GM19043 (cell line): ENCODE measurements at regions not wholly inside any gene's neighbourhood (a gene's known extent, or its start where the extent isn't known, plus 50 kb on each side); places are given as distances from the start of the nearest gene placed in this dataset.
"Not testable (repeated sequence)": the region's sequence is repeated elsewhere in the genome, so short reads cannot be mapped to it uniquely, and the experiment has no call there.

Experiments
- ATAC-seq: cut with Tn5 transposase; IDR thresholded peaks from one replicate; pipeline ENCODE4 v1.9.1; 2021; ENCODE audit warnings: low read depth; ENCODE audit not compliant: unreplicated experiment

- no peak for ATAC-seq
Observed at GRCh38 chr2:7728388-7728787, 811.2 kb downstream of the RNF144A start.

- ATAC-seq = no peak
Observed at GRCh38 chr2:7730449-7730848, 813.2 kb downstream of the RNF144A start.

DNA sequence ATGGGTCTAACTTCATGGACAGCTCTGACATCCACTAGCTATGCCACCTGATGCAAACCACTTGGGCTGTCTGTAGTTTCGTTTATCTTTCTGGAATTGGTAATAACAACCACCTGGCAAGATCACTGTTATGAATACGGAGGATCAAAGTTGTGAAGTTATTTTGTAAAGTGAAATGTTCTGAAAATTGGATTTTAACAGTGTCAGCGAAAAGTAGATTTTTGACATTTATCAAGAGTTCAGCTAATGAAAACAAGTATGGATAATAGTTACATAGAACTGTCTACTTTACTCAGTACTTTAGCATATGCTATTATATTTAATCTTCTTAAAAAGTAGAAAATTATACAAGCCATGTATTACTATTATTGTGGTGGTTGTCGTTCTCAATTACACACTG lies 813.8 kb downstream of the RNF144A start:
- no peak for ATAC-seq

DNA sequence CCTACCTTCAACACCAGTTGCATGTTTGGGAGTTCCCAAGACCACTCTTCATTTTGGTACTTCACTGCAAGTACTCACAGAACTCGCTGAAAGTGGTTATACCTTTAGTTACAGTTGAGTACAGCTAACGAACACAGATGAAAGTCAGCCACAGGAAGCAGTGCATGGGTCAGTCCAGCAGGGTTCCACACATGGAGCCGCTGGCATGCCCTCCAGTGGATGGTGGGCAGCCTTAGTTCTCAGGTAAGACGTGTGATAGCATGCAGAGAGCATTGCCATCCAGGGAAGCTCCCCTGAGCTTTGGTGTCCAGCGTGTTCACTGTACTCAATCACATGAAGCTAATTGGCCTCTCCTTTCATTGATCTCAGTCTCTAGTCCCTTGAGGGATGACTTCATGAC lies 815.3 kb downstream of the RNF144A start:
- no peak for ATAC-seq

DNA sequence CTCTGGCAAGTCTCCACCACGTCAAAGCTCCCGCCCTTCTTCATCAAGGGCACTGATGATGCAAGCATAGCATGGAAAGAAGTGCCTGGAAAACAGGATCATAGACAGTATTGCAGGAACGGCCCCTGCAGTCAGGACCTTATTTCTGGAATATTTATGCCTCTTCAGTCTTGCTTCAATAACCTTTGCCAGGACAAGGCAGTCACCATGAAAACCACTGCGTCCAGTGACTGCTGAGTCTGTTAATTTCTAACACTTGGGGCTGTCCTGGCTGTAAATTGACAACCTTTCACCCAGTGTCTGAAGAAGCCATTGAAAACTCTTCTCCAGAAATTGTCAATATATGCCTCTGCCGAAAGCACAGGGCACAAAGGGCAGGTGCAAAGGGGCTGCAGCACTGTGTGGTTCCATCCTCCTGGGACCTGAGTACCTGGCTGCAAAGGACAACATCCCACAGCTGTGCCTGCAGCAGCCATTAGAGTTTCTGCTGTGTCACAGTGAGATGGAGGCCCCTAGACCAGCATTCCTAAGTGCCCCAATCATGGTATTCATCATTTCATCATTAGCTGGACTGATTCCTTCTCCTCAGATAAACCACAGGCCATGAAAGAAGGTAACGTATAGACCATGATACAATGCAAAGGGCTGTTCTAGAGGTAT lies 819.6 kb downstream of the RNF144A start:
- ATAC-seq = no peak

DNA sequence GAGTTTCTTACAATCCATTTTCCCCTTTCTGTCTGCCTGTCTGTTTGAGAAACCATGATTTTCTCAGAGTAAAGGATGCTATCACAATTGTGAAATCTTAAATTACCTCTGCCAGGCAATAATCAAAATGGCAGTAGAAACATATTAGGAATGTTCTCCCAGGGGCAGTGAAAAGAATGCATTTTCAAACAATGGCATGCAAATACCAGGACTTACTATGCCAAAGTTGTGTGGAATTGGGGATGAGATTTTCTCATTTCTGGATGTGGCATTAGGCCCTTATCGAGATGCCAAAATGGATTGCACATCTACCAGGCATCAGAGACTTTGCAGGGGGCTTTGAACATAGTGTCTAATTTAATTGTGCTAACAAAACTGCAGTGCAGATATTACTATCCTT lies 821.4 kb downstream of the RNF144A start:
- ATAC-seq = no peak

- no peak for ATAC-seq
Observed at GRCh38 chr2:7740114-7740513, 822.9 kb downstream of the RNF144A start.

- no peak for ATAC-seq
Observed at GRCh38 chr2:7742301-7742700, 825.1 kb downstream of the RNF144A start.

DNA sequence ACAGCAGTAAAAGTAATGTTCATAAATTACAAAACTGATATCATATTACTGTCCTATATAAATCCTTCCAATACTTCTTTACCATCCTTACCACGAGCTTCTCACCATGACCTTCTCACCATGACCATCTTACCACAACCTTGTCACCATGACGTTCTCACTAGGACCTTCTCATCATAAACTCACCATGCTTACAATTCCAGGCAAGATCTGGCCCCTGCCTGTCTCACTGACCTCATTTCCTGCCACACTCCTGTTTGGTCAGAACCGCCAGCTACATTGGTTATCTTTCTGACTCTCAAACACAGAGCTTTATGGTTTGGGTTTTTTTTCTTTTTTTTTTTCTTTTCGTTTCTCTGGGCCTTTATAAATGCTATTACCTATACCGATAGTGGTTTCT lies 827.6 kb downstream of the RNF144A start:
- ATAC-seq = no peak

GRCh38 chr2:7745369-7745768 lies 828.2 kb downstream of the RNF144A start:
- ATAC-seq = no peak

DNA sequence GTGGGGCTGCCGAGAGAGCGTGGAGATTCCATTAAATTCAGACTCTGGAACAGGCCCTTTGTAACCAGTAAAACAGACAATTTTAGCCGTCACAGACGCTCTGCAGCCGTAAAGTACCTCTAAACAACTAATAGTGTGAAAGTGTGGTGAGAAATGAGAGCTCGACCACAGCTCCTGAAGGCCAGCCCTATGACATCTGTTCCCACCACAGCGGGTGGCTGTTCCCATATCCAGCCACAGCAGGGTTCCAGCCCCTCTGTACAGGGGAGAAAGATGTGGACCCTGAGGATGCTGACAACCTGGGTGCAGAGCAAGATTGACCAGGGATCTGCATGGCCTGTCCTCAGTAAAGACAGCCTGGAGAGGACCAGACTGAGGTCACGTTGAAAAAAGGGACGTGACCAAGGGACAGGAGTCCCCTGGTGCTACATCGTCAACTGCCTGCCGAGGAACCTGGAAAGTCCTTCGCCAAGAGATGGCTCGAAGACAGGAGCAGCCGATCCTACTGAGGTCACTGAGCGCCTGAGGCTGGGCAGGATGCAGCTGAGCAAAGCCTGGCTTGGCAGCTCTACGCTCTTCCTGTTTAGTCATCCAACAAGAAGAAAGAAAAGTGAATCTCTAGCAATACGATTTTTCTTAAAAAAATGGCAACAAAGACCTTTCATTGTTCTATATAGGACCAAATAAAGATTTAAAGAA lies 831.7 kb downstream of the RNF144A start:
- no peak for ATAC-seq

GRCh38 chr2:7749895-7750559 lies 832.8 kb downstream of the RNF144A start:
- ATAC-seq = no peak

DNA sequence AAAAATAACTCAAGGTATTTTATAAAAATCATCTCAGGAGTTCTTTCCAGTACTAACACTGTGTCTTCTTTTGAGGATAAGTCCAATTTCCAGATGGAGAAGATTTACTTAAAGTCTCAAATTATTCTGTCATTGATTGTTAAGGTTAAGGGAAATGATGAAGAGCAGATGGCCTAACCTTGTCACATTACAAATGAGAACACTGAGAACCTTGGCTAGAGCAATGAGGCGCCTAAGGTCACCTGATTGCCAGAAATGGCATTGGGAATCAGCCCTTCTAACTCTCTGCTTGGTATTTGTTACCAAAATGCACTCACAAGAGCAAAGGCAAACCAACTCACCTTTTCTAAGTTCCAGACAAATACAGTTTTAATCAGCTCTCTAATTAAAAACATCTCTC lies 835.1 kb downstream of the RNF144A start:
- no peak for ATAC-seq

- no peak for ATAC-seq
Observed at GRCh38 chr2:7753777-7754176, 836.6 kb downstream of the RNF144A start.

- no peak for ATAC-seq
Observed at GRCh38 chr2:7755879-7756278, 838.7 kb downstream of the RNF144A start.

GRCh38 chr2:7758073-7758759 lies 841.0 kb downstream of the RNF144A start:
- ATAC-seq = no peak

GRCh38 chr2:7759898-7760297 lies 842.7 kb downstream of the RNF144A start:
- ATAC-seq = no peak

DNA sequence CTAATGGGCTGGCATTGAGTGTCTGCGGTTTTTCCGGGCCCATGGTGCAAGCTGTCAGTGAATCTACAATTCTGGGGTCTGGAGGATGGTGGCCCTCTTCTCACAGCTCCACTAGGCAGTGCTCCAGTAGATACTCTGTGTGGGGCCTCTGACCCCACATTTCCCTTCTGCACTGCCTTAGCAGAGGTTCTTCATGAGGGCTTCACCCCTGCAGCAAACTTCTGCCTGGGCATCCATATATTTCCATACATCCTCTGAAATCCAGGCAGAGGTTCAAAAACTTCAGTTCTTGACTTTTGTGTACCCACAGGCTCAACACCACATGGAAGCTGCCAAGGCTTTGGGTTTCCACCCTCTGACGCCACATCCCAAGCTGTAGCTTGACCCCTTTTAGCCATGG lies 846.2 kb downstream of the RNF144A start:
- not testable (repeated sequence) for ATAC-seq

DNA sequence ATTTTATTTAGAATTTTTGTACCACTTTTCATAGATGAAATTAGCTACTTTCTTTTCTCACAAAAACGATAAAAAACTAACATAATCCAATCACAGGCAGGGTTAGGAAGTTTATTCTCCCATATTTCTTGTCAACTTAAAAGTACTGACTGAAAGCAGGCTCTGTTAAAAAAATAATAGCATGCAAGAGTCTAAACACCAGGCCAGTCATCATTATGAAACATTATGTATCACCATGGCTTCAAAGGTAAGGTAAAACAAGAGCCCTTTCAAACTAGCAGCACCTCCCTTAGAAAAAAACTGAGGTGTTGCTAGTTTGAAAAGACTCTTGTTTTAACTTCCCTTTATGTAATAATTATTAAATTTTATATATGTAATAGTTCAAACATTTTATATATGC lies 848.0 kb downstream of the RNF144A start:
- ATAC-seq = no peak

- ATAC-seq = no peak
Observed at GRCh38 chr2:7766088-7766722, 849.0 kb downstream of the RNF144A start.
